HT1080 (cell line): ENCODE measurements at regions not wholly inside any gene's neighbourhood (a gene's known extent, or its start where the extent isn't known, plus 50 kb on each side); places are given as distances from the start of the nearest gene placed in this dataset.

Experiments used
- DNase-seq: peaks from one replicate; pipeline ENCODE4 v3.0.0-alpha.2; 2015; ENCODE audit warnings: low read depth

- no peak for DNase-seq
These were observed 110.2 kb downstream of the ELAPOR2 start for GRCh38 chr7:86949052-86949778.

GRCh38 chr7:86947929-86948328 is 111.5 kb downstream of the ELAPOR2 start:
- DNase-seq = peak; percentile 10

- DNase-seq = no peak
These were observed 116.0 kb downstream of the ELAPOR2 start for GRCh38 chr7:86943447-86943846.

- DNase-seq = no peak
These were observed 116.5 kb downstream of the ELAPOR2 start for GRCh38 chr7:86942995-86943394.

- no peak for DNase-seq
These were observed 117.4 kb downstream of the ELAPOR2 start for GRCh38 chr7:86942081-86942480.

- peak; percentile 43 for DNase-seq
These were observed 120.1 kb downstream of the ELAPOR2 start for GRCh38 chr7:86939197-86939814.

GRCh38 chr7:86937363-86937878 is 122.0 kb downstream of the ELAPOR2 start:
- DNase-seq = no peak

GRCh38 chr7:86933295-86933845 is 126.1 kb downstream of the ELAPOR2 start:
- no peak for DNase-seq

GRCh38 chr7:86932038-86932512 is 127.4 kb downstream of the ELAPOR2 start:
- peak; percentile 62 for DNase-seq

- DNase-seq = no peak
These were observed 128.0 kb downstream of the ELAPOR2 start for GRCh38 chr7:86931439-86931838.

- DNase-seq = no peak
These were observed 128.7 kb downstream of the ELAPOR2 start for GRCh38 chr7:86930554-86931307.

- no peak for DNase-seq
These were observed 130.0 kb downstream of the ELAPOR2 start for GRCh38 chr7:86929293-86930109.

- no peak for DNase-seq
These were observed 131.1 kb downstream of the ELAPOR2 start for GRCh38 chr7:86928308-86928707.

GRCh38 chr7:86926732-86927131 is 132.7 kb downstream of the ELAPOR2 start:
- peak; percentile 41 for DNase-seq

- DNase-seq = no peak
These were observed 134.2 kb downstream of the ELAPOR2 start for GRCh38 chr7:86925221-86925620.

- no peak for DNase-seq
These were observed 135.9 kb downstream of the ELAPOR2 start for GRCh38 chr7:86923527-86923926.

GRCh38 chr7:86920154-86920553 is 139.3 kb downstream of the ELAPOR2 start:
- no peak for DNase-seq

GRCh38 chr7:86918245-86918644 is 141.2 kb downstream of the ELAPOR2 start:
- no peak for DNase-seq

GRCh38 chr7:86916277-86916825 is 143.1 kb downstream of the ELAPOR2 start:
- DNase-seq = no peak

GRCh38 chr7:86914551-86914950 is 144.9 kb downstream of the ELAPOR2 start:
- no peak for DNase-seq
